ENCODE measurements at regions not wholly inside any gene's neighbourhood (a gene's known extent, or its start where the extent isn't known, plus 50 kb on each side); places are given as distances from the start of the nearest gene placed in this dataset.
"Not testable (repeated sequence)": the region's sequence is repeated elsewhere in the genome, so short reads cannot be mapped to it uniquely, and the experiment has no call there.

DNA sequence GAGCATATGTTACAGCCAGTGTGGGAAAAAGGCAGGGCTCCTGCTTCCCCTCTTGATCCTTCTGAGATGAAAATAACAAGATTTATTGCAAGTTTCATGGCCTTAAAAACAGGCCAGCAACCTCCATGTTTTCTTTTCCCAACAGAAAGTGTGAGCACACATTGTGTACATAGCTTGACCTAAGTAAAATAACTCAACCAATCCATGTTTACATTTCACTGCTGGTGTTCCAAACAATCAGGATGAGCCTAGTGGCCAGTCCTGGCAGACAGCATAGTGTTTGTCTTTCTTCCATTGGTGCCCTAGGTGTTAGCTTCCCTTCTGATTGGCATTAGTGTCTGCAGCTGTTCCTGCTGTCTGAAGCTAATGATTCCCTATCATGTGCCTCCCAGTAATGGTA, 847.7 kb downstream of the EPHA3 start:
- Histone ChIP-seq H3K9me3 (ENCODE audit: control insufficient read depth, insufficient read depth, low read length) (peaks cover 3% of the 10 kb centered on the region; the same call in 1 of the 2 replicates), H3K27me3 (ENCODE audit: control insufficient read depth, insufficient read depth, low read length) (no peaks in the 10 kb centered on the region), H3K4me3 (ENCODE audit: low read depth, low read length) (no peak overlapping the region), H3K27ac (ENCODE audit: low read depth, low read length) (no peak overlapping the region)
- ChIA-PET POLR2A (no interaction called here), CTCF (no interaction called here)
- no peak for DNase-seq (ENCODE audit: low read depth, low spot score)
- TF ChIP-seq CTCF (IDR thresholded peaks at IDR 0.05; ENCODE audit: low read depth, low read length): no peak

GRCh38 chr3:89957451-89957850, 850.0 kb downstream of the EPHA3 start:
- TF ChIP-seq CTCF (IDR thresholded peaks at IDR 0.05; ENCODE audit: low read depth, low read length): no peak
- CTCF ChIA-PET: no interaction called here
- POLR2A ChIA-PET: no interaction called here
- Histone ChIP-seq H3K27me3 (ENCODE audit: control insufficient read depth, insufficient read depth, low read length) (no peaks in the 10 kb centered on the region), H3K27ac (ENCODE audit: low read depth, low read length) (no peak overlapping the region), H3K4me3 (ENCODE audit: low read depth, low read length) (no peak overlapping the region), H3K9me3 (ENCODE audit: control insufficient read depth, insufficient read depth, low read length) (peaks cover 3% of the 10 kb centered on the region; the same call in 1 of the 2 replicates)
- no peak for DNase-seq (ENCODE audit: low read depth, low spot score)

- H3K9me3 ChIP-seq (ENCODE audit: control insufficient read depth, insufficient read depth, low read length); POLR2A ChIA-PET; H3K27ac ChIP-seq (ENCODE audit: low read depth, low read length); H3K27me3 ChIP-seq (ENCODE audit: control insufficient read depth, insufficient read depth, low read length); CTCF ChIA-PET; DNase-seq (ENCODE audit: low read depth, low spot score); H3K4me3 ChIP-seq (ENCODE audit: low read depth, low read length): not testable (repeated sequence)
Measured at GRCh38 chr3:89958163-89958562, 850.7 kb downstream of the EPHA3 start.

DNA sequence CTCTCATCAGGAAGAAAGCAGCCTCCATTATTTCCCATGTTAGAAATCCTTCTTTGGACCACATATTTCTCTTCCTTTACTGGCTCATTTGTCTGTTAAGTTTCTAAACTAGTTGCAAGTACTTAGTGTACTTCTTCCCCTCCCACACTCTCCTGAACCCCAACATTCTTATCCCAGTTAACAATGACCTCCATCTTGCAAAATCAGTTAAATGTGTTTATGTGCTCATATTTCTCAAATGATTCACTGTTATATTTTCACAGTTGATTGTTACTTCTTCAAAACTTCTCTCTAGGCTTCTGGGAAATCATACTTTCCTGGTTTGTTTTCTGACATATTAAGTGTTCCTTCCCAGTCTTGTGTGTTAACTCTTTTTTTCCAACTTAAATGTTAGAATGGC, 856.9 kb downstream of the EPHA3 start:
- CTCF ChIA-PET: no interaction called here
- no peak overlapping the region for H3K27ac ChIP-seq (ENCODE audit: low read depth, low read length)
- H3K4me3 ChIP-seq (ENCODE audit: low read depth, low read length): no peak overlapping the region
- DNase-seq (ENCODE audit: low read depth, low spot score): no peak
- TF ChIP-seq CTCF (IDR thresholded peaks at IDR 0.05; ENCODE audit: low read depth, low read length): no peak
- POLR2A ChIA-PET: no interaction called here
- no peaks in the 10 kb centered on the region for H3K27me3 ChIP-seq (ENCODE audit: control insufficient read depth, insufficient read depth, low read length)
- H3K9me3 ChIP-seq (ENCODE audit: control insufficient read depth, insufficient read depth, low read length): no peaks in the 10 kb centered on the region; the same call in 1 of the 2 replicates

- no peaks in the 10 kb centered on the region for H3K27me3 ChIP-seq (ENCODE audit: control insufficient read depth, insufficient read depth, low read length)
- CTCF ChIA-PET: no interaction called here
- no peak for TF ChIP-seq CTCF (IDR thresholded peaks at IDR 0.05; ENCODE audit: low read depth, low read length)
Measured at GRCh38 chr3:89966877-89967665, 859.6 kb downstream of the EPHA3 start.

More at GRCh38 chr3:89966877-89967665, 859.6 kb downstream of the EPHA3 start:
- POLR2A ChIA-PET: no interaction called here
- Histone ChIP-seq H3K4me3 (ENCODE audit: low read depth, low read length) (no peak overlapping the region), H3K27ac (ENCODE audit: low read depth, low read length) (no peak overlapping the region), H3K9me3 (ENCODE audit: control insufficient read depth, insufficient read depth, low read length) (no peaks in the 10 kb centered on the region; the same call in 1 of the 2 replicates)
- DNase-seq (ENCODE audit: low read depth, low spot score): no peak
